ENCODE measurements at regions not wholly inside any gene's neighbourhood (a gene's known extent, or its start where the extent isn't known, plus 50 kb on each side); places are given as distances from the start of the nearest gene placed in this dataset.
A peak's percentile ranks its signal among the peaks of the same experiment; 100 is the strongest.

DNA sequence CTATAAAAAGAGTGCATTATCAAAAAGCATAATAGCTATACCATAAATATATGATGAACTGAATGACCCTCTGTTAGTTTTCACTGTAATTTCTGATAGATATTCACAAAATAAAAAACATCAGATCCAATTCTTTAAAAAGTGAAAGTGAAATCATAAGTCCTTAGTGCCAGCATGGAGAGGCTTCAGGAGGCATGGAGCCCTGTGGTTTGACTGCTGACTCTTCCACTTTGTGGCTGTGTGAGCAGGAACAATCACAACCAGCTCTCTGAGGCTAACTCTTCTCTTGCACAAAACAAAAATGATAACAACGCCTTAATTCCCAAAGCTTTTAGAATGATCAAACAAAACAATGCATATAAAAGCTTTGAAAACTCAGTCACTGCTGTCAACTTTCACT, 1143.9 kb downstream of the PDHA2 start:
- no peak overlapping the region for H3K27ac ChIP-seq (ENCODE audit: low read depth)
- no peaks in the 10 kb centered on the region for H3K4me1 Mint-ChIP-seq
- H3K4me3 ChIP-seq = no peak overlapping the region
- H3K4me3 Mint-ChIP-seq = no peak overlapping the region
- H3F3A ChIP-seq (replicated peaks; ENCODE audit: low read depth) = no peaks in the 10 kb centered on the region
- no peak overlapping the region for H3K4me2 ChIP-seq
- no peaks in the 10 kb centered on the region for H3K79me2 ChIP-seq (replicated peaks; ENCODE audit: insufficient read depth)
- H3K36me3 ChIP-seq (ENCODE audit: insufficient read depth) = no peaks in the 10 kb centered on the region
- H4K20me1 ChIP-seq (replicated peaks; ENCODE audit: insufficient read depth) = no peaks in the 10 kb centered on the region
- H3K27me3 Mint-ChIP-seq (ENCODE audit: insufficient read depth, low read depth, poor library complexity) = no peaks in the 10 kb centered on the region
- H3K9me3 Mint-ChIP-seq = peaks cover 10% of the 10 kb centered on the region; the same call in 2 of the 3 replicates
- peaks cover 6% of the 10 kb centered on the region; the same call in 2 of the 3 replicates for H3K36me3 Mint-ChIP-seq (ENCODE audit: low read depth)
- H3K4me1 ChIP-seq (ENCODE audit: insufficient read depth) = no peaks in the 10 kb centered on the region
- H3K27ac Mint-ChIP-seq = no peak overlapping the region
- no peaks in the 10 kb centered on the region for H3K27me3 ChIP-seq (ENCODE audit: insufficient read depth)
- ATAC-seq (no peak), DNase-seq (ENCODE audit: low spot score) (no peak)
- H2AFZ ChIP-seq = peak overlapping the region; percentile 8; the same call in 1 of the 2 replicates
- peaks cover 9% of the 10 kb centered on the region; the same call in 1 of the 2 replicates for H3K9me2 ChIP-seq (ENCODE audit: insufficient read depth)
- TF ChIP-seq REST (IDR thresholded peaks at IDR 0.05; ENCODE audit: unreplicated experiment) (no peak), EZH2 (IDR thresholded peaks at IDR 0.05; ENCODE audit: low read depth, unreplicated experiment) (no peak), CTCF (conservative IDR thresholded peaks at IDR 0.05; ENCODE audit: low read depth in 2 of 2) (no peak), ZNF114 (CRISPR knock-in tag; IDR thresholded peaks at IDR 0.05) (no peak), POLR2AphosphoS5 (IDR thresholded peaks at IDR 0.05; ENCODE audit: low read depth) (no peak), NANOG (IDR thresholded peaks at IDR 0.05; ENCODE audit: borderline replicate concordance) (no peak), ZNF331 (CRISPR knock-in tag; IDR thresholded peaks at IDR 0.05; ENCODE audit: low read depth) (no peak), STAT1 (IDR thresholded peaks at IDR 0.05; ENCODE audit: unreplicated experiment) (no peak), EZH2phosphoT487 (IDR thresholded peaks at IDR 0.05; ENCODE audit: unreplicated experiment) (no peak)
- TF ChIP-seq, protein P1, sequence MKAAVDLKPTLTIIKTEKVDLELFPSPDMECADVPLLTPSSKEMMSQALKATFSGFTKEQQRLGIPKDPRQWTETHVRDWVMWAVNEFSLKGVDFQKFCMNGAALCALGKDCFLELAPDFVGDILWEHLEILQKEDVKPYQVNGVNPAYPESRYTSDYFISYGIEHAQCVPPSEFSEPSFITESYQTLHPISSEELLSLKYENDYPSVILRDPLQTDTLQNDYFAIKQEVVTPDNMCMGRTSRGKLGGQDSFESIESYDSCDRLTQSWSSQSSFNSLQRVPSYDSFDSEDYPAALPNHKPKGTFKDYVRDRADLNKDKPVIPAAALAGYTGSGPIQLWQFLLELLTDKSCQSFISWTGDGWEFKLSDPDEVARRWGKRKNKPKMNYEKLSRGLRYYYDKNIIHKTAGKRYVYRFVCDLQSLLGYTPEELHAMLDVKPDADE (IDR thresholded peaks at IDR 0.05) = no peak

Data from GM23338 (cell line).